NB4 (cell line): ENCODE measurements at regions not wholly inside any gene's neighbourhood (a gene's known extent, or its start where the extent isn't known, plus 50 kb on each side); places are given as distances from the start of the nearest gene placed in this dataset.

Experiments
- DNase-seq: peaks from one replicate; pipeline ENCODE4 v3.0.0; 2010; ENCODE audit warnings: low read depth
- H3K4me3 ChIP-seq: one replicate; pipeline ENCODE4 v1.5.1; 2011; ENCODE audit warnings: mild to moderate bottlenecking, low read depth, low read length, moderate library complexity
- CTCF ChIP-seq: IDR thresholded peaks from one replicate; pipeline ENCODE4 v1.5.1; 2012; ENCODE audit warnings: low read depth, low read length
- MAX ChIP-seq: IDR thresholded peaks from 2 replicates; pipeline ENCODE4 v1.6.1; 2011; ENCODE audit warnings: low read depth, low read length
- MYC ChIP-seq: IDR thresholded peaks from 2 replicates; pipeline ENCODE4 v1.6.1; 2011; ENCODE audit warnings: low read depth, low read length
- POLR2A ChIP-seq: IDR thresholded peaks from 2 replicates; pipeline ENCODE4 v1.6.1; 2011; ENCODE audit warnings: mild to moderate bottlenecking; ENCODE audit not compliant: insufficient read length; ENCODE audit errors: extremely low read depth

GRCh38 chr4:33429971-33430370 is 2709.8 kb downstream of the PCDH7 start:
- no peak for DNase-seq
- TF ChIP-seq CTCF (no peak), POLR2A (no peak), MYC (no peak), MAX (no peak)
- no peak overlapping the region for H3K4me3 ChIP-seq

GRCh38 chr4:33437406-33437805 is 2717.2 kb downstream of the PCDH7 start:
- no peak for DNase-seq
- no peak for TF ChIP-seq CTCF
- TF ChIP-seq POLR2A = no peak
- no peak for TF ChIP-seq MAX
- TF ChIP-seq MYC = no peak
- no peak overlapping the region for H3K4me3 ChIP-seq

GRCh38 chr4:33446953-33447352 is 2726.8 kb downstream of the PCDH7 start:
- no peak overlapping the region for H3K4me3 ChIP-seq
- DNase-seq = no peak
- TF ChIP-seq CTCF (no peak), MAX (no peak), POLR2A (no peak), MYC (no peak)

- H3K4me3 ChIP-seq = no peak overlapping the region
- DNase-seq = no peak
- TF ChIP-seq POLR2A (no peak), MYC (no peak), CTCF (no peak), MAX (no peak)
Observed at GRCh38 chr4:33448948-33449347, 2728.8 kb downstream of the PCDH7 start.

- no peak for TF ChIP-seq MYC
- TF ChIP-seq CTCF = no peak
- TF ChIP-seq MAX = no peak
- no peak for TF ChIP-seq POLR2A
- no peak for DNase-seq
- H3K4me3 ChIP-seq = no peak overlapping the region
Observed at GRCh38 chr4:33453436-33453835, 2733.3 kb downstream of the PCDH7 start.

GRCh38 chr4:33453916-33454315 is 2733.7 kb downstream of the PCDH7 start:
- no peak overlapping the region for H3K4me3 ChIP-seq
- no peak for DNase-seq
- TF ChIP-seq POLR2A (no peak), CTCF (no peak), MYC (no peak), MAX (no peak)
